ENCODE measurements at regions not wholly inside any gene's neighbourhood (a gene's known extent, or its start where the extent isn't known, plus 50 kb on each side); places are given as distances from the start of the nearest gene placed in this dataset.
"Not testable (repeated sequence)": the region's sequence is repeated elsewhere in the genome, so short reads cannot be mapped to it uniquely, and the experiment has no call there.

DNA sequence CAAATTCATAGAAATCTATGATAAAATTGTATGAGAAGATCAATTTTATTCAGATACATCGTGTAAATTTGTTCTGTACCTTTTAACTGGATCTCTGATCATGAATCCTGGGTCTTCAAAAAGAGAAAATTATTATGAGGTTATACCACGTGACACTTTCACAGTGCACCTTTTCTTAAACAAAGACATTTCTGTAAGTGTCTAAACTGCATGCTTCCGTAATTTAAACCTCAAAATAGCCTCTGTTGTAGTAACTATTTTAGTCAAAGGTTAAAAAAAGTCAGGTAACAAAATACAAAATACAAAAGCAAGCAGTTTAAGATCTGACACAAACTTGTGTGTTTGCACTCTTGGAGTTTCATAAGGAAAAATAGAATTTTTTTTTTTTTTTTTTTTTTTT, 171.3 kb downstream of the SPIN4 start:
- DNase-seq (ENCODE audit: low spot score), result not testable (repeated sequence)

DNA sequence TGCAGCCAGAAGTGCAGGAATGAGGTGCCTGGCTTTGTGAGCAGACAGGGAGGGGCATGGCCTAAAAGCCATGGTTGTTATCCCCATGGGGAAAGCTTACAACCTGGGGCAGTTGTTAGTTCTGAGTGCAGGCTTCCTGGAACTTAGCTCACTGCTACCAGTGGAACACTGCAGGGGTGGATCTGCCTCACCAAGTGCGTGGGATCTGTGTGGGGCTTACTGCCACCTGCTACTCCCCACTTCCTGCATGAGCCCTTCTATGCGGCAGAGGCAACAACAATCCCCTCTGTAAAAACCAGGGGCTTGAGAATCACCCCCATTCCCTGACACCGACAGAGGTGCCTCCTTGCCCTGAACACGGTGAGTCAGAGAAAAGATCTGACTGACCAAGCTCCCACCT, 174.6 kb downstream of the SPIN4 start:
- DNase-seq (ENCODE audit: low spot score), result not testable (repeated sequence)

DNA sequence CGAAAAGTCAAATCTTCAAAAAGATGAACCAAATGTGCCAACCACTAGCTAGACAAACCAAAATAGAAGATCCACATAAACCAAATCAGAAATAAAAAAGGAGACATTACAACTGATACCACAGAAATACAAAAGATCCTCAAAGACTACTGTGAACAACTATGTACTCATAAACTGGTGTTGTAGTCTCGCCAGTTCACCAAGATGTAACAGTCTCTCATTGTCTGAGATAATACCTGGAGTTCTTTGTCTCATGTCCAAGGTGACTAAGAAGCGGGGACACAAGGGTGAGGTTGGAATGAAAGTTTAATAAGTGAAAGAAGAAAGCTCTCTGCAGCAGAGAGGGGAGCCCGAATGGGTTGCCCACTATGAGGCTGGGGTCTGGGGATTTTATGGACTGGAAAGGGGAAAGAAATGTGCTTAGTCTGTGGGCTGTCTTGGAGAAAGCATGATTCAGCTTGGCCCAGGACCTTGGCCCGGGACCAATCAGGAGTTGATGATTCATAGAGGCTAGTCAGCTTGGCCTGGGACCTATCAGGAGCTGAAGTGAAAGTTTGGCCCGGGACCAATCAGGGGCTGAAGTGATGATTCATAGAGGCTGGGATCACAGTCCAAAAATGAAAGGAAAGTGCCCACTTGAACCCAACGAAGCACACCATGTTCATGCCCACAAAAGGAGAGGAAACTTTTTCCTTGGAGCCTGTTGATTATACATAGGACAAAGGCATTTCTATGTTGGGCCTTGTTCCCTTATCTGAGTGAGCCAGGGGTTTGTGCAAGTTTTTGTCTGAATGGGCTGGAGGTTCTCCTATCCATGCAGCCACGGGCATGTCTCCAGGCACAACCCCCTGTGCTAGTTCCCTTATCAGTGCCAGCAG, 177.1 kb downstream of the SPIN4 start:
- DNase-seq (ENCODE audit: low spot score), result not testable (repeated sequence)

DNA sequence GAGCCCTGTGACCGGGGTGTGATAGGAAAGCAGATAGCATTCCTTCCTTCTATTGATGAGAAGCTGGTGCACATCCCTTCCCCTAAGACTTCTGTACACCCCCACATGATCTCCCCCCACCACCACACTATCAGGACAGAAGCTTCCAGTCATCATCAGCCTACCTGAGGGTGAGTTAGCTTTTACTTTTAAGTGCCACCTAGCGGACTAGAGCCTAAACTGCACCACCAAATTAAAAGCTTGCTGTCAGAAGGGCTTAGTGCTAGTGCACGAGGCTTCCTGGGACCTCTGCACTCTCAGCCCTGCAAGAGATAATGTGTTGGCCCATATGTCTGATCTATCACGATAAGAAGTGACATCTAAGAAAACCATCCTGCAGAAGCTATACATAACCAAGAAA, 181.7 kb downstream of the SPIN4 start:
- not testable (repeated sequence) for DNase-seq (ENCODE audit: low spot score)

DNA sequence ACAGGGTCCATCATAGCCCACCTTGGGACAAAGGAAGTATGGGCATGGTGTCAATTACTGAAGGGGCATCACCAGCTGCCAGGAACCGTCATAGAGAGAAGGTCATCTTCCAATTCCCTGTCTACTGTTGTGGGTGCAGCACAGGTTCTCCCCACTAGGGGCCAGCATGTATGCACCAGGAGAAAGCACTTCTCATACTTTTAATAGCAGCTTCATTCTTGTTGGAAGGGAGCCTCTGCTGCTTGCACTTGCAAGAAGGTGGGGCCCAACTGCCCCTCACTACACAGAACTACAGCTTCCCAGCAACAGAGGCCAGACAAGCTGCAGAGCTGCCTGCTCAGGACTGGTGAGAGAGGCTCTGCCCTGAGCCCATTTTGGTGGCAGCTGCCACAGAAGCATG, 182.2 kb downstream of the SPIN4 start:
- DNase-seq (ENCODE audit: low spot score), result not testable (repeated sequence)

DNA sequence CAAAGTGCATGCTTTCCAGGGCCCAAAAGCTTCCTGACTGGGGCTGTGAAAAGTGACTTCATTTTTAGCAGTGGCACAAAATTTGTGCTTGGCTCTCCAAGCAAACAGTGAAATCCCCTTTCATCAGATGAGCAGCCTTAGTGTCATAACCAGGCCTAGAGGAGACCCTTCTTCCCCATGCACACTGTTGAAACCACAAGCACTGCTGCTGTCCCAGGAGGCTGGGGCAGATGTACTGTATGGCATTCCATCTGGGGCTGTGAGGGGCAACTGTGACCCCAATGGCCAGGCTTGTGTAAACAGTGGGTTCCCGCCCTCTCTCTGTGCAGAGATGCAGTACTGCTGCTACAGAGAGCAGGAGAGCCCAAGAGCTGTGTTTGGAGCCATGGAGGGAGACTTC, 184.1 kb downstream of the SPIN4 start:
- not testable (repeated sequence) for DNase-seq (ENCODE audit: low spot score)

DNA sequence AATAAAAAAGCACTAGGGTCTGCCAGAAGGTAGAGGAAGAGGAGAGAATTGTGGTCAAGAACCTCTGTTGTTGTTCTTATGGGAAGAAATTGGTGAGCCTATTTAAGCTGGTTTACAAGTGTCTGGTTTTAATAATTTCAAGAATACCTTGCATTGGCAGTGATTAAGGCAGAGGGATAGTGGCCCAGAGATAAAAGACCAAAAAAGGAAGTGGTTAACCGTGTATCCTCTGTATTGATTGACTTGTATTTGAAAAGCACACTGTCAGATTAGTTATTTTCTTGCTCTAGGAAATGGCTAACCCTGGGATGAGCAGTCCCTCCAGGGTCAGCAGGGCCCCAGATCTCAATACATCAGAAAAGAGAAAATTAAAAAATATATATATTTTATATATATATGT, 190.1 kb downstream of the SPIN4 start:
- not testable (repeated sequence) for DNase-seq (ENCODE audit: low spot score)

DNA sequence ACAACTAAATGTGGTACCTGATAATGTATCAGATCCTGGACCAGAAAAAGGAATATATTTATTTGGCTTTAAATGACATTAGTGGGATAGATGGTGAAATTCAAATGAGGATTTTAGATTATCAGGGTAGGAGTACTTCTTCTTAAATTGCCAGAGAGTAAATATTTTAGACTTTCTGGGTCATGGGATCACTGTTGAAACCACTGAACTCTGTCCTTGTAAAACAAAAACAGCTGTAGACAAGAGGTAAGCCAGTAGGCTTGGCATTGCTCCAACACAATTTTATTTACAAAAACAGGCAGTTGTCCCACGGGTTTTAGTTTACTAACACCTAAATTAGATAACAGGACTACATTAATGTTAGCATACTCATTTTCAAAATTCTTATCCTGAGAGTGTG, 190.8 kb downstream of the SPIN4 start:
- not testable (repeated sequence) for DNase-seq (ENCODE audit: low spot score)

DNA sequence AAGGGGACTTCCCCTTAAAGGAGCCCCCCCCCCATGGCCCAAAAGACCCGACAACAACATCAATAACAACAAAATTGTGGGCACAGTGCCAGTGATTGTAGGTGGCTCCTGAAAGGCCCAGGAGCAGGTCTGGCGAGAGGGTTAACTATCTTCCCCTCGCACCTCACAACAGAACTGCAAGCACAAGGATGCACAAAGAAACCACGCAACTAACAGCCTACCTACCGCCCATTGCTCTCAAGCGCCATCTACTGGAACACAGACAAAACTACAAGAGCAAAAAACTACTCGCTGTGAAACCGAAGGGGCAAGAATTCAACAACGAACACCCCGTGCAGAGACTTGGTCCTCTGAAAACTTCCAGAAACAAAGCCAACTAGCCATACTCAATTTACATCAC, 205.6 kb downstream of the SPIN4 start:
- DNase-seq (ENCODE audit: low spot score), result not testable (repeated sequence)

DNA sequence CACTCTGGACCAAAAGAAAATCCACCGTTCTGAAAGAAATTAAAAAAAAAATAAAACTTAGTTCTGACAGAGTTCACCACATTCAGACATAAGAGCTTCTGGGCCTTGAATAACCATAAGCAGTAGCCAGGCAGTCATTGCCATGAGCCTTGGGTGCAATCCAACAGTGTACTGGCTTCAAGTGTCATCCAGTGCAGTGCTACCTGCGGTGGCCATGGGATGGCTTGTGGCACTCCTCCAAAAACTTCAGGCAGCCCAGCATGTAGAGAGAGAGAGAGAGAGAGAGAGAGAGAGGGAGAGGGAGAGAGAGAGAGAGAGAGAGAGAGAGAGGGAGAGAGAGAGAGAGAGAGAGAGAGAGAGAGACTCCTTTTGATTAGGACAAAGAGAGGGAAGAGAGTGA, 208.5 kb downstream of the SPIN4 start:
- not testable (repeated sequence) for DNase-seq (ENCODE audit: low spot score)

DNA sequence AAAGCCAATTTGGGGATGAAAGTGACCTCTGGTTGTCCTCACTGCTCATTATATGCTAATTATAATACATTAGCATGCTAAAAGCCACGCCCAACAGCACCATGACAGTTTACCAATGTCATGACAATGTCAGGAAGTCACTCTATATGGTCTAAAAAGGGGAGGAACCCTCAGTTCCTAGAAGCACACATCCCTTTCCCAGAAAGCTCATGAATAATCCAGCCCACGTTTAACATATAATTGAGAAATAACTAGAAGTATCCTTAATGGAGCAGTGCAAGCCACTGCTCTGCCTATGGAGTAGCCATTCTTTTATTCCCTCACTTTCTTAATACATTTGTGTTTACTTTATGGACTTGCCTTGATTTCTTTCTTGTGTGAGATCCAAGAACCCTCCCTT, 215.3 kb downstream of the SPIN4 start:
- not testable (repeated sequence) for DNase-seq (ENCODE audit: low spot score)

DNA sequence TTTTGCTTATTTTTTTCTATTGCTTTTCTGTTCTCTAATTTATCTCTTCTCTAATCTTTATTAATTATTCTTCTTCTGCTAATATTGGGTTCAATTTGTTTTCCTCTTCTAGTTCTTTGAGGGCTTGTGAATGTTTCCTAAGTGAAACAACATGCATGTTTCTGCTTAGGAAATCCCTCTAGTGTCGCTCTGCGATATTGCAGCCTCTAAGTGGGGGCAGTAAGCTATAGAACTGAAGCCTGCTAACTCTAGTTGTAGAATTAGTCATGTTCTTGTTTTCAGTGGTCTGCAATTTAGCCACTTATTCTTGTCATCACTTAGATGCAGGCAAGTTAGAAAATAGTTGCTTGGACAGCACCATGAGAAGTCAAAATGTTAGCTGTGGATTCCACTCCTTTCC, 222.6 kb downstream of the SPIN4 start:
- peak; percentile 69 for DNase-seq (ENCODE audit: low spot score)

DNA sequence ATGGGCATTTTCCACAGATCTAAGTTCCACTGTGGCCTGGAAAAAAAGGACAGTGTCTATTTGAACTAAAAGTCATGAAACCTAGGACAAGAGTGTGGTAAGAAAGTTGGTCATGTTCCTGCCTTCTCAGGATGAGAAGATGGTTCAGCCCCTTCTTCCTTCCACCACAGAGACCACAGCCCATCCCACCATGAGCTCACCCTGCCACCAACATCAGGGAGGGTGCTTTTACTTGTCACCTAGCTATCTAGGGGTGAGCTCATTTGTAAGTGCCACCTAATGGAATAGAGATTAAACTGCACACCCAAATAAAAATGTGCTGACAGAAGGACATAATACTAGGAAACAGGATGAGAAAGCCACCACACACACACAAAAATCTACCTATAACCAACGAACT, 235.9 kb downstream of the SPIN4 start:
- DNase-seq (ENCODE audit: low spot score), result no peak

DNA sequence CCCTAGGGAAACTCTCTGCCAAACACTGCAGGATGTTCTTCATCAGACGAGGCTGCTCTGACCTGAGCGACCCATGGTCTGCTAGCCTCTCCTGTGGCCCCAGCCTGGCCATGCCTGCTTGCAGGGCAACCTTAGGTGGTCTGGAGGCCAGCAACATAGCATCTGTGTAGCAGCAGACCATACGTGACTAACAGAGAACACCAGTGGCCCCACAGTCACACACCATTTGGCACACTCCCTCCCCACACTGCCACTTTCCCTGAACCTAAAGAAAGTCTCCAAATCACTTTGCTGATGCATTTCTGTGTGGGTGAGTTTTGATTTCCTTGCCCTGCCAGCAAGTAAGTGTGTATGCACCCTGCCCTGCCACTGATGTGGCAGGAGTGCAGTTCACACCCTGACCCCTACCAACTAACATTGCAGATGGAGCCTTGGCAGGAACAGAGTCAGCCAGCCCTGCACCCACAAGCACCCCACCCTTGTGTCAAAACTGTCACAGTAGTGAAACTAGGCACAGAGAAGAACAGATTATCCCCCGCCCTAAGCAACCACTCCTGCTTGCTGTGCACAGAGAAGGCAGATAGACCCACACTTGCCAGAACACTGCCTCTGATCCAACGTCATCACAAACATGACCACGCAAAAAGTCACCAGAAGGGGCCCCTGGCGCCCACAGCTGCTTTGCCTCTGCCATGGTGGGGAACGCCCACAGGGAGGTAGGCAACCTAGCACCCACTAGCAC, 249.1 kb downstream of the SPIN4 start:
- no peak for DNase-seq (ENCODE audit: low spot score)

DNA sequence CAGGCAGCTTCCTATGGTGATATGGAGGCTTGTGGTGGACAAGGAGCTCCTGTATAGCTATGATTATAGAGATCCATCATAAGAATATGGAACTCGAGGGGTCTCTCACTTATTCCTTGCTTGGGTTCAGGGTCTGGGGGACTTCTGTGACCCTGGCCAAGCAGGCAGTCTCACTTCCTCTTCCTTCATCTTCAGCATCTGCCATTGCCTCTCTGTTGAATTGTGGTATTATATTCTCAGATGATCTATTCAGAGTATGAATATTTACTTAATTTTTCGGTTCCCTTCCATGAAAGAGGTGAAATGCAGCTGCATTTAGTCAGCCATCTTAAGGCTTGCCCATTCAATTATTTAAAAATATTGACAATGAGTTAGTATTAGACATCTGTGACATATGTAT, 292.9 kb downstream of the SPIN4 start:
- no peak for DNase-seq (ENCODE audit: low spot score)

DNA sequence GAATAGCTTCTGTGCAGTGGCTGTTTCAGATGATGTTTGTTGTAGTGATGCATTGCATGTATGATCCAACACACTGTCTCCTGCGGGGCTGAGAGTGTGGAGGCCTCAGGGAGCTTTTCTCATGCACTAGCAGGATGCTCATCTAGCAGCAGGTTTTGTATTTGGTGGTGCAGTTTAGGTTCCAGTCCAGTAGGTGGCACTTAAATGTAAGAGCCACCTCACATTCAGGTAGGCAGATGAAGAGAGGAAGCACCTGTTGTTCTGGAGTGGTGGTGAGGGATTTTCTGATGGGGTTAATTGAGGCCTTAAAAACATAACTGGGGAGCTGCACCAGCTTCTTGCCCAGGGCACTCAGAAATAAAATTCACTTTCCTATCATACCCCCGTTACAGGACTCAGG, 300.9 kb downstream of the SPIN4 start:
- DNase-seq (ENCODE audit: low spot score), result peak; percentile 42

DNA sequence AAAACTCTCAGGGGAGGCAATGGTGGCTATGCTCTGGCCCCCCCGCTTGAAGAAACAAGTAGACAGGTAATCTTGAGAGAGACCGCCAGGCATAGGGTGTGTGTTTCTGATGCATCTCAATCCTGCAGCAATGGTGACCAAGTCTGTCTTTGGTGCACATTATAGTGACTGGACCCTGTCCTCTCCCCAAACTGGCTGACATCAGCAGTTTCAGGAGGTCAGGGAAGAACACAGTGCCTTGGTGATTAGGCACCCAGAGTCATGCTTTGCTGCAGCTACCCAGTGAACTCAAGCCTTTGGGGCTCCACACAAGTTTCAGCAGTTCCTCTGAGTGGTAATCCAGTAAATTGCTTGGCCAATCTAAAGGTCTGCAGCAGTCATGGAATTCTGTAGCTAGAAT, 318.3 kb downstream of the SPIN4 start:
- DNase-seq (ENCODE audit: low spot score), result no peak

DNA sequence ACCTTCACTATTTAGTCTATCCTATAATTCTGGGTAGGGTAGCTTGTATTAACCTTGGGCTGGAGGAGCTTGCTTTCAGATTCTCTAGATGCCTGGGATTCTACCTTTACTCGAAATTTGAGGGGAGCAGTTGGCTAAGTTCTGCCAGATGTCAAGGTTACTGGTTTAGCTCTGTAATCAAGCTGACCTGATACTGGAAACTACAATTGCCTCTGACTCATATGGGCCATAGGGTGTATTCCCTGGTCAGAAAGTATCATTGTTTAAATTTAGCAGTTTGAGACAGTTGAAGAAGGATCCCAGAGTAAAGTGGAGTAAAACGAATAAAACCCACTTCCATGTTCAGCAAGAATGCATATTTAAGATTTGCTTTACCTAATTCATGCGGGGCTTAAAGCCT, 337.6 kb downstream of the SPIN4 start:
- DNase-seq (ENCODE audit: low spot score), result no peak

DNA sequence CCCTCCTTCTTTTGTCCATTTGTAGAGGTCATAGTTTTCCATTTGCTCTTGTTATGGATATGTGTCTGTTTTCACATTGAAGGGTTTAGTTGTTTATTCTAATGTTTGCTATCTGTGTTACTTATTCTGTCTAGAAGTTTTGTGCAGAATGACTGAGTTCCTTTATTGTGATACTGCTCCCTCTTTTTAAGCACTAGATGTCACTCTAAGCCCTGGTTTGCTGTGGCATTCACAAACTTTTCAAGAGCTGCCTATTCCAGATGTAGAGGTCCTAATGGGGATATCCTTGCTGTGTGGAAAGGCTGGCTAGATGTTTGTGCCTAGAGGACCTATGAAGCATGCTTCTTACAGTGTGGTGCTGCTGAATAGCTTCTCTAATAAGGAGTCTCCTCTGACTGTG, 338.6 kb downstream of the SPIN4 start:
- DNase-seq (ENCODE audit: low spot score), result peak; percentile 31

DNA sequence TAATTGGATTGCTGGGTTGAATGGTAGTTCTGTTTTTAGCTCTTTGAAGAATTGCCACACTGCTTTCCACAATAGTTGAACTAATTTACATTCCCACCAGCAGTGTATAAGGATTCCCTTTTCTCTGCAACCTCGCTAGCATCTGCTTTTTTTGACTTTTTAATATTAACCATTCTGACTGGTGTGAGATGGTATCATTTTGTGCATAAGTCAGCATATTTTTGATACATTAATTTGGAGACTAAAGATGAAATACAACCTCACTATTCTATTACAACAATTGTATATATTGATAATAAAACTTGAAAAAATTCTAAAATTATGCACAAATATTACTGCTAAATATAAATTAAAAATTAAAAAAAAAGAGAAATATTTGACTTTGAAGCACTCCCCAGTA, 350.9 kb downstream of the SPIN4 start:
- not testable (repeated sequence) for DNase-seq (ENCODE audit: low spot score)

Data from HT-29 (cell line).